ENCODE measurements at regions not wholly inside any gene's neighbourhood (a gene's known extent, or its start where the extent isn't known, plus 50 kb on each side); places are given as distances from the start of the nearest gene placed in this dataset.

DNA sequence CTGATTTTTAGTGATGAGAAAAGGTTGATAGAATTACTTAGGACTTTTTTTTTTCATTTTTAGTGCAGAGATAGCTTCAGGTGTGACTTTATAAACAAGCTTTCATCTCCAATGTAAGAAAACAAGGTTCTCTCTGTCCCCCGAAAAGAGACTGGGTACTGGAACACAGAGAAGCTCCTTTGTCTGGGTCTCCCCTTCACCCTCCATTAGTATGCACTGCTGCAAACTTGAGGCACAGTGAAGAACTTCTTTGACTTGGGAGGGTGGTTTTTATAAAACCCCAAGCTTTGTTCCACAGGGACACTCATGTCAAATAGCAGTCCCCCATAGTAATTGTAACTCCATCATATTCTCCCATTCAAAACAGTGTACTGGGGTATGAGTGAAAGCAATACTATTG is 93.5 kb upstream of the SOX2 start:
- TF ChIP-seq, protein P1, sequence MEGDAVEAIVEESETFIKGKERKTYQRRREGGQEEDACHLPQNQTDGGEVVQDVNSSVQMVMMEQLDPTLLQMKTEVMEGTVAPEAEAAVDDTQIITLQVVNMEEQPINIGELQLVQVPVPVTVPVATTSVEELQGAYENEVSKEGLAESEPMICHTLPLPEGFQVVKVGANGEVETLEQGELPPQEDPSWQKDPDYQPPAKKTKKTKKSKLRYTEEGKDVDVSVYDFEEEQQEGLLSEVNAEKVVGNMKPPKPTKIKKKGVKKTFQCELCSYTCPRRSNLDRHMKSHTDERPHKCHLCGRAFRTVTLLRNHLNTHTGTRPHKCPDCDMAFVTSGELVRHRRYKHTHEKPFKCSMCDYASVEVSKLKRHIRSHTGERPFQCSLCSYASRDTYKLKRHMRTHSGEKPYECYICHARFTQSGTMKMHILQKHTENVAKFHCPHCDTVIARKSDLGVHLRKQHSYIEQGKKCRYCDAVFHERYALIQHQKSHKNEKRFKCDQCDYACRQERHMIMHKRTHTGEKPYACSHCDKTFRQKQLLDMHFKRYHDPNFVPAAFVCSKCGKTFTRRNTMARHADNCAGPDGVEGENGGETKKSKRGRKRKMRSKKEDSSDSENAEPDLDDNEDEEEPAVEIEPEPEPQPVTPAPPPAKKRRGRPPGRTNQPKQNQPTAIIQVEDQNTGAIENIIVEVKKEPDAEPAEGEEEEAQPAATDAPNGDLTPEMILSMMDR (IDR thresholded peaks at IDR 0.05): no peak
- no peak for TF ChIP-seq POLR2A (IDR thresholded peaks at IDR 0.05)

Data from testis (tissue), 2 donors.